ENCODE measurements at regions not wholly inside any gene's neighbourhood (a gene's known extent, or its start where the extent isn't known, plus 50 kb on each side); places are given as distances from the start of the nearest gene placed in this dataset.

DNA sequence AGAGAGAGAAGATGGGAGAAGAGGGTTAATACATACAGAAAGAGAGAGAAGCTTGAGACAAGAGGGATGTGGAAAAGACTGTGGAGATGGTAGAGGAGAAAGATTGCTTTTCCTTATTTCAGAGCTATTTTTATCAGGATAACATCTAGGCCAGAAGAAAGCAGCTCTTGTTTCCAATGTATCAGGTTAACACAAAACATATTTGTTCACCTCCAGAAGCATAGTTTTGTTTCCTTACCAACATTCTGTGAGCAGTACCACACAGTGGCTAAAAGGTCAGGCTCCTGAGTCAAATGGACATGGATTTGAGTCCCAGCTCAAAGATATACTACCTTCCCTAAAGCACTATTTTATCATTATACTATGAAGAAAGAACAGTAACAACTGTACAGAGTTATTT is 185.5 kb downstream of the DUSP10 start:
- TF ChIP-seq GATA2 (IDR thresholded peaks at IDR 0.05; ENCODE audit: low read depth, low read length): no peak
- TF ChIP-seq GATA3 (IDR thresholded peaks at IDR 0.05; ENCODE audit: low read depth, low read length): no peak

Data from SH-SY5Y (cell line).